Tibial nerve (tissue), 4 donors: ENCODE measurements at regions not wholly inside any gene's neighbourhood (a gene's known extent, or its start where the extent isn't known, plus 50 kb on each side); places are given as distances from the start of the nearest gene placed in this dataset.

Source experiments
- DNase-seq, 2 donors: peaks; one replicate each; pipeline ENCODE4 v3.0.0-alpha.2; 2019; ENCODE audit warnings: low spot score in 2 of 2
- H3K27ac ChIP-seq, 4 donors: fragments of 200-600 bp; sonication (generic) in 3 of 4; one replicate each; pipeline ENCODE4 v1.5.1; 2017 to 2019; ENCODE audit warnings: mild to moderate bottlenecking in 1 of 4
- H3K27me3 ChIP-seq, 2 donors: fragments of 200-600 bp; sonication (generic) in 1 of 2; one replicate each; pipeline versions ENCODE4 v1.5.1 to v1.6.0; 2017 to 2019
- H3K36me3 ChIP-seq, 3 donors: fragments of 200-600 bp; sonication (generic); one replicate each; pipeline ENCODE4 v1.5.1; 2018 to 2019
- H3K4me1 ChIP-seq, 4 donors: fragments of 200-600 bp; sonication (generic) in 3 of 4; one replicate each; pipeline ENCODE4 v1.5.1; 2017 to 2019
- H3K4me3 ChIP-seq, 4 donors: fragments of 200-600 bp; sonication (generic) in 3 of 4; one replicate each; pipeline ENCODE4 v1.5.1; 2017 to 2019; ENCODE audit warnings: mild to moderate bottlenecking in 1 of 4, moderate library complexity in 1 of 4
- H3K9me3 ChIP-seq, 4 donors: fragments of 200-600 bp; sonication (generic) in 3 of 4; one replicate each; pipeline ENCODE4 v1.5.1; 2017 to 2019
- CTCF ChIP-seq, 5 experiments: fragments of 200-600 bp in 3 of 5; fragments of 450-650 bp in 2 of 5; sonication (generic) in 3 of 5; IDR thresholded peaks; one replicate each; pipeline ENCODE4 v1.5.1; 2016 to 2019; ENCODE audit warnings: antibody characterized with exemption in 5 of 5, mild to moderate bottlenecking in 3 of 5, moderate library complexity in 2 of 5
- EP300 ChIP-seq, 2 donors: sonication (generic); formaldehyde crosslinking; IDR thresholded peaks; one replicate each; pipeline ENCODE4 v1.6.1; 2017; ENCODE audit warnings: antibody characterized with exemption in 2 of 2, mild to moderate bottlenecking in 1 of 2
- POLR2A ChIP-seq, 2 donors: fragments of 450-650 bp; IDR thresholded peaks; one replicate each; pipeline ENCODE4 v1.6.1; 2017; ENCODE audit warnings: antibody characterized with exemption in 2 of 2, mild to moderate bottlenecking in 2 of 2, moderate library complexity in 2 of 2
- WGBS, 2 donors: methylation state at CpG; one replicate each; pipeline ENCODE4 v1.1.5; 2018; 5-methylcytosine and 5-hydroxymethylcytosine counted together

GRCh38 chr2:126798276-126799140 lies 100.2 kb upstream of the TEX51 start:
- Histone ChIP-seq H3K27ac (no peak overlapping the region), H3K27me3 (no peaks in the 10 kb centered on the region), H3K4me1 (no peaks in the 10 kb centered on the region), H3K36me3 (no peaks in the 10 kb centered on the region), H3K4me3 (no peak overlapping the region), H3K9me3 (no peaks in the 10 kb centered on the region)
- no peak for DNase-seq
- TF ChIP-seq CTCF (IDR thresholded peaks at IDR 0.05) (no peak), POLR2A (IDR thresholded peaks at IDR 0.05) (no peak), EP300 (IDR thresholded peaks at IDR 0.05) (no peak)
- WGBS, 2 donors, result 75 to 80% methylated on average over 9 of the region's 9 CpGs

GRCh38 chr2:126799301-126799700 lies 99.4 kb upstream of the TEX51 start:
- no peak for TF ChIP-seq EP300 (IDR thresholded peaks at IDR 0.05)
- TF ChIP-seq CTCF (IDR thresholded peaks at IDR 0.05), result no peak
- no peak for TF ChIP-seq POLR2A (IDR thresholded peaks at IDR 0.05)
- Histone ChIP-seq H3K36me3 (no peaks in the 10 kb centered on the region), H3K4me1 (no peaks in the 10 kb centered on the region), H3K9me3 (no peaks in the 10 kb centered on the region), H3K27ac (no peak overlapping the region), H3K27me3 (no peaks in the 10 kb centered on the region), H3K4me3 (no peak overlapping the region)
- WGBS, 2 donors, result 75 to 91% methylated on average over 2 of the region's 2 CpGs
- no peak for DNase-seq

GRCh38 chr2:126801473-126801872 lies 97.2 kb upstream of the TEX51 start:
- H3K36me3 ChIP-seq, result no peaks in the 10 kb centered on the region
- TF ChIP-seq POLR2A (IDR thresholded peaks at IDR 0.05) (no peak), CTCF (IDR thresholded peaks at IDR 0.05) (no peak), EP300 (IDR thresholded peaks at IDR 0.05) (no peak)
- no peak for DNase-seq
- no peak overlapping the region for H3K4me3 ChIP-seq
- WGBS, 2 donors, result 87 to 93% methylated on average over 6 of the region's 6 CpGs
- H3K27ac ChIP-seq, result no peak overlapping the region
- no peaks in the 10 kb centered on the region for H3K9me3 ChIP-seq
- no peaks in the 10 kb centered on the region for H3K4me1 ChIP-seq
- no peaks in the 10 kb centered on the region for H3K27me3 ChIP-seq

- H3K9me3 ChIP-seq, result peaks cover 0 to 4% (median 0%) of the 10 kb centered on the region in 4 donors
- TF ChIP-seq EP300 (IDR thresholded peaks at IDR 0.05) (no peak), POLR2A (IDR thresholded peaks at IDR 0.05) (no peak), CTCF (IDR thresholded peaks at IDR 0.05) (no peak)
- H3K27ac ChIP-seq, result no peak overlapping the region
- no peaks in the 10 kb centered on the region for H3K4me1 ChIP-seq
- no peak overlapping the region for H3K4me3 ChIP-seq
- no peaks in the 10 kb centered on the region for H3K27me3 ChIP-seq
- 81 to 89% methylated on average over 7 of the region's 7 CpGs for WGBS, 2 donors
- H3K36me3 ChIP-seq, result no peaks in the 10 kb centered on the region
- no peak for DNase-seq
Observed at GRCh38 chr2:126802316-126802715, 96.4 kb upstream of the TEX51 start.

- DNase-seq, result no peak
Observed at GRCh38 chr2:126802774-126803433, 95.8 kb upstream of the TEX51 start.

More at GRCh38 chr2:126802774-126803433, 95.8 kb upstream of the TEX51 start:
- 77 to 80% methylated on average over 8 of the region's 8 CpGs for WGBS, 2 donors
- H3K4me3 ChIP-seq, result no peak overlapping the region
- no peaks in the 10 kb centered on the region for H3K36me3 ChIP-seq
- no peaks in the 10 kb centered on the region for H3K4me1 ChIP-seq
- no peak for TF ChIP-seq POLR2A (IDR thresholded peaks at IDR 0.05)
- TF ChIP-seq CTCF (IDR thresholded peaks at IDR 0.05), result no peak
- no peak for TF ChIP-seq EP300 (IDR thresholded peaks at IDR 0.05)
- no peak overlapping the region for H3K27ac ChIP-seq
- no peaks in the 10 kb centered on the region for H3K27me3 ChIP-seq
- H3K9me3 ChIP-seq, result peaks cover 0 to 4% (median 0%) of the 10 kb centered on the region in 4 donors
